BLaER1 (cell line): ENCODE measurements at regions not wholly inside any gene's neighbourhood (a gene's known extent, or its start where the extent isn't known, plus 50 kb on each side); places are given as distances from the start of the nearest gene placed in this dataset.
"Not testable (repeated sequence)": the region's sequence is repeated elsewhere in the genome, so short reads cannot be mapped to it uniquely, and the experiment has no call there.

Source experiments
- H3K27ac ChIP-seq: shearing (Covaris generic); formaldehyde crosslinking; 2 replicates; pipeline ENCODE4 v1.8.1; 2022
- H3K27me3 ChIP-seq: shearing (Covaris generic); formaldehyde crosslinking; 2 replicates; pipeline ENCODE4 v1.8.1; 2022
- H3K36me3 ChIP-seq: shearing (Covaris generic); formaldehyde crosslinking; 2 replicates; pipeline ENCODE4 v1.8.1; 2022
- H3K4me1 ChIP-seq: shearing (Covaris generic); formaldehyde crosslinking; 2 replicates; pipeline ENCODE4 v1.8.1; 2022
- H3K4me2 ChIP-seq: shearing (Covaris generic); formaldehyde crosslinking; 2 replicates; pipeline ENCODE4 v1.8.1; 2022
- H3K4me3 ChIP-seq: shearing (Covaris generic); formaldehyde crosslinking; 2 replicates; pipeline ENCODE4 v1.8.1; 2022
- H3K9ac ChIP-seq: shearing (Covaris generic); formaldehyde crosslinking; 2 replicates; pipeline ENCODE4 v1.8.1; 2022
- H3K9me3 ChIP-seq: shearing (Covaris generic); formaldehyde crosslinking; 2 replicates; pipeline ENCODE4 v1.8.1; 2022
- H4K20me1 ChIP-seq: shearing (Covaris generic); formaldehyde crosslinking; 2 replicates; pipeline ENCODE4 v1.8.1; 2022
- Cebpa-rat ChIP-seq: shearing (Covaris generic); IDR thresholded peaks from 2 replicates; pipeline ENCODE4 v1.8.1; 2022

GRCh38 chr18:43847164-43848091 is 570.1 kb upstream of the SYT4 start:
- Histone ChIP-seq H3K4me2 (no peak overlapping the region), H3K27ac (no peak overlapping the region), H3K9me3 (no peaks in the 10 kb centered on the region), H4K20me1 (no peaks in the 10 kb centered on the region), H3K27me3 (no peaks in the 10 kb centered on the region), H3K9ac (no peak overlapping the region), H3K4me1 (no peaks in the 10 kb centered on the region), H3K4me3 (no peak overlapping the region), H3K36me3 (no peaks in the 10 kb centered on the region)
- no peak for TF ChIP-seq Cebpa-rat

GRCh38 chr18:43849831-43850230 is 572.5 kb upstream of the SYT4 start:
- H3K9ac ChIP-seq, H3K9me3 ChIP-seq, H3K27ac ChIP-seq, H3K4me1 ChIP-seq, H3K4me2 ChIP-seq, H4K20me1 ChIP-seq, H3K27me3 ChIP-seq, H3K4me3 ChIP-seq, H3K36me3 ChIP-seq: not testable (repeated sequence)

- Histone ChIP-seq H3K27me3 (no peaks in the 10 kb centered on the region), H3K9ac (no peak overlapping the region), H3K4me2 (no peak overlapping the region), H3K4me1 (no peaks in the 10 kb centered on the region), H3K36me3 (no peaks in the 10 kb centered on the region), H4K20me1 (no peaks in the 10 kb centered on the region), H3K9me3 (no peaks in the 10 kb centered on the region), H3K4me3 (no peak overlapping the region), H3K27ac (no peak overlapping the region)
- TF ChIP-seq Cebpa-rat = no peak
Measured at GRCh38 chr18:43855376-43855775, 578.1 kb upstream of the SYT4 start.

- Histone ChIP-seq H3K4me2 (no peak overlapping the region), H3K9ac (no peak overlapping the region), H3K9me3 (no peaks in the 10 kb centered on the region), H3K36me3 (no peaks in the 10 kb centered on the region), H3K4me1 (no peaks in the 10 kb centered on the region), H3K27ac (no peak overlapping the region), H3K27me3 (no peaks in the 10 kb centered on the region), H3K4me3 (no peak overlapping the region), H4K20me1 (no peaks in the 10 kb centered on the region)
- TF ChIP-seq Cebpa-rat = no peak
Measured at GRCh38 chr18:43863180-43863579, 585.9 kb upstream of the SYT4 start.

- H3K36me3 ChIP-seq = no peaks in the 10 kb centered on the region
- no peak overlapping the region for H3K27ac ChIP-seq
- H3K9ac ChIP-seq = no peak overlapping the region
- H3K4me3 ChIP-seq = no peak overlapping the region
- H3K4me1 ChIP-seq = no peaks in the 10 kb centered on the region
- no peaks in the 10 kb centered on the region for H3K9me3 ChIP-seq
- TF ChIP-seq Cebpa-rat = no peak
- H3K4me2 ChIP-seq = no peak overlapping the region
- no peaks in the 10 kb centered on the region for H4K20me1 ChIP-seq
- H3K27me3 ChIP-seq = no peaks in the 10 kb centered on the region
Measured at GRCh38 chr18:43866696-43867095, 589.4 kb upstream of the SYT4 start.

GRCh38 chr18:43868497-43868995 is 591.3 kb upstream of the SYT4 start:
- no peaks in the 10 kb centered on the region for H3K9me3 ChIP-seq
- no peak overlapping the region for H3K4me2 ChIP-seq
- H3K27ac ChIP-seq = no peak overlapping the region
- no peak for TF ChIP-seq Cebpa-rat
- H3K4me1 ChIP-seq = no peaks in the 10 kb centered on the region
- H3K36me3 ChIP-seq = no peaks in the 10 kb centered on the region
- H3K27me3 ChIP-seq = no peaks in the 10 kb centered on the region
- no peaks in the 10 kb centered on the region for H4K20me1 ChIP-seq
- no peak overlapping the region for H3K4me3 ChIP-seq
- H3K9ac ChIP-seq = no peak overlapping the region

- no peaks in the 10 kb centered on the region for H3K9me3 ChIP-seq
- no peaks in the 10 kb centered on the region for H3K36me3 ChIP-seq
- no peak overlapping the region for H3K4me3 ChIP-seq
- H3K4me2 ChIP-seq = no peak overlapping the region
- no peaks in the 10 kb centered on the region for H3K4me1 ChIP-seq
- H3K27me3 ChIP-seq = no peaks in the 10 kb centered on the region
- H3K27ac ChIP-seq = no peak overlapping the region
- TF ChIP-seq Cebpa-rat = no peak
- H3K9ac ChIP-seq = no peak overlapping the region
- no peaks in the 10 kb centered on the region for H4K20me1 ChIP-seq
Measured at GRCh38 chr18:43869451-43870008, 592.2 kb upstream of the SYT4 start.

GRCh38 chr18:43870626-43871025 is 593.3 kb upstream of the SYT4 start:
- H3K9ac ChIP-seq = no peak overlapping the region
- no peaks in the 10 kb centered on the region for H3K36me3 ChIP-seq
- no peak overlapping the region for H3K4me3 ChIP-seq
- H3K4me1 ChIP-seq = no peaks in the 10 kb centered on the region
- H4K20me1 ChIP-seq = no peaks in the 10 kb centered on the region
- no peak overlapping the region for H3K4me2 ChIP-seq
- H3K27ac ChIP-seq = no peak overlapping the region
- no peaks in the 10 kb centered on the region for H3K27me3 ChIP-seq
- TF ChIP-seq Cebpa-rat = no peak
- H3K9me3 ChIP-seq = no peaks in the 10 kb centered on the region

GRCh38 chr18:43875511-43875910 is 598.2 kb upstream of the SYT4 start:
- TF ChIP-seq Cebpa-rat = no peak
- H3K27me3 ChIP-seq = no peaks in the 10 kb centered on the region

GRCh38 chr18:43876286-43876685 is 599.0 kb upstream of the SYT4 start:
- Histone ChIP-seq H4K20me1 (no peaks in the 10 kb centered on the region), H3K9me3 (no peaks in the 10 kb centered on the region), H3K4me3 (no peak overlapping the region), H3K4me2 (no peak overlapping the region), H3K27ac (no peak overlapping the region), H3K27me3 (no peaks in the 10 kb centered on the region), H3K36me3 (no peaks in the 10 kb centered on the region), H3K4me1 (no peaks in the 10 kb centered on the region), H3K9ac (no peak overlapping the region)
- TF ChIP-seq Cebpa-rat = no peak

More at GRCh38 chr18:43875511-43875910, 598.2 kb upstream of the SYT4 start:
- H4K20me1 ChIP-seq = no peaks in the 10 kb centered on the region
- no peaks in the 10 kb centered on the region for H3K9me3 ChIP-seq
- no peak overlapping the region for H3K4me2 ChIP-seq
- no peaks in the 10 kb centered on the region for H3K36me3 ChIP-seq
- no peak overlapping the region for H3K4me3 ChIP-seq
- H3K27ac ChIP-seq = no peak overlapping the region
- H3K4me1 ChIP-seq = no peaks in the 10 kb centered on the region
- H3K9ac ChIP-seq = no peak overlapping the region
